ENCODE measurements at regions not wholly inside any gene's neighbourhood (a gene's known extent, or its start where the extent isn't known, plus 50 kb on each side); places are given as distances from the start of the nearest gene placed in this dataset.
A peak's percentile ranks its signal among the peaks of the same experiment; 100 is the strongest.

DNA sequence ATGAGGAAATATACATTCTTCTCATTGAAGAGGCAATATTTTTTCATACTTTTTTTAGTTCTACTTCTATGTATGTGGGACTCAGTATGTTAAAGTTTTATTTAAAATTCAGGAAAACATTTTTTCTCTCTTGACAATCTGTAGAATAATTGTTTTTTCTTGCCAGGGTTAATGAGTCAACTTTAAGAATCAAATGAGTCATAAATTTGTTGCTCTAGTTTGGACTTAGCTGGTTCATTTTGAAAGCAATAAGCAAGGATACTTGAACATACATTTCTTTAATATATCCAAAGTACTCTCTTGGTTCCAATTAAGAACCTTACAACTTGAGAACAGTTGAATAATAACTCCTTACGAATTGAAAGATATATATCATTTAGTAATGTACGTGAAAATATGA lies 1145.3 kb upstream of the B3GALT2 start:
- DNase-seq (ENCODE audit: low read depth): no peak

DNA sequence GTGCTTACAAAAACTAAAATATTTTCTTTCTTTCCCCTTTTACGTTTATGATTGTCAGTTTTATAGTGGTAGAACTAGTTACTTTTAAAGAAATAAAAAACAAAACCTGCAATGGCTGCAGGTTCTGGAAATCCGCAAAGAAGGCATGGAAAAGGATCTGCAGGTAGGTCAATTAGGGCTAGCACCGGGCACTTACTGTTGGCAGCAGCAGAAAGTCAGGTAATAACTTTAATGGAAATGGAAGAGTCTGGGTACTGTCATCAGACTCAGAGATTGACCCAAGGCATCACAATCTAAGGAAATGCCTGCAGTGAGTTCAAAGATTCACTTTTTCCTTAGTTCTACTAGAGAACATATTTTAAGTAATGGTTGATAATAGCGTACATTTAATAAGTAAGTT lies 1136.3 kb upstream of the B3GALT2 start:
- no peak for DNase-seq (ENCODE audit: low read depth)

GRCh38 chr1:194318790-194319280 lies 1132.4 kb upstream of the B3GALT2 start:
- no peak for DNase-seq (ENCODE audit: low read depth)

GRCh38 chr1:194309697-194310096 lies 1123.3 kb upstream of the B3GALT2 start:
- DNase-seq (ENCODE audit: low read depth): no peak

GRCh38 chr1:194309269-194309668 lies 1122.9 kb upstream of the B3GALT2 start:
- no peak for DNase-seq (ENCODE audit: low read depth)

GRCh38 chr1:194300776-194301175 lies 1114.4 kb upstream of the B3GALT2 start:
- DNase-seq (ENCODE audit: low read depth): no peak

- DNase-seq (ENCODE audit: low read depth): no peak
Measured at GRCh38 chr1:194300340-194300739, 1113.9 kb upstream of the B3GALT2 start.

GRCh38 chr1:194298007-194298598 lies 1111.7 kb upstream of the B3GALT2 start:
- DNase-seq (ENCODE audit: low read depth): no peak

GRCh38 chr1:194297094-194297493 lies 1110.7 kb upstream of the B3GALT2 start:
- no peak for DNase-seq (ENCODE audit: low read depth)

- peak; percentile 1 for DNase-seq (ENCODE audit: low read depth)
Measured at GRCh38 chr1:194296201-194296600, 1109.8 kb upstream of the B3GALT2 start.

GRCh38 chr1:194295685-194296084 lies 1109.3 kb upstream of the B3GALT2 start:
- peak; percentile 4 for DNase-seq (ENCODE audit: low read depth)

DNA sequence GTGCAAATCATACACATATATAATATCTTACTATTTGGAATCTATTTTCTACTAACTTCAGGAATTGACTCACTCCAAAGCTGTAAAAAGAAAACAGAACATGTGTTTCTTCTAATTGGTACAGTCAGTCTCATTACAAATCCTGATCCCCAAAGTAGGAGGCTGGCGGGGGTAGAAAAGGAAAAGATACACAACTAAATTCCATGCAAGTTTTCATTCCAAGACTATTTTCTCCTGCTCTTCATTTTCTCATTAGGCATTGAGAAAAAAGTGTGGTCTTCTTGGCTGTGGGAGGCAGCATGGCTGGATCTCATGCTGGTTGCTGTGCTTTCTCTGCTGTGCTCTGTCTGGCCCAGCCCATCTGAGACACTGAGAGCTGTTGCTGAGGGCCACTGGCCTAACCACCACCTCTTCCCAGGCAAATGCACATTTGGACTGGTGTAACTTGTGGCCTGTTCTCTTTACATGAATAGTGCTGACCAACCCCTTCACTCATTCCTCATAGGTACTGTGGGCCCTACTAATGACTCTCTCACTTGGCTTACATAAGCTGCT lies 1107.5 kb upstream of the B3GALT2 start:
- DNase-seq (ENCODE audit: low read depth): no peak

DNA sequence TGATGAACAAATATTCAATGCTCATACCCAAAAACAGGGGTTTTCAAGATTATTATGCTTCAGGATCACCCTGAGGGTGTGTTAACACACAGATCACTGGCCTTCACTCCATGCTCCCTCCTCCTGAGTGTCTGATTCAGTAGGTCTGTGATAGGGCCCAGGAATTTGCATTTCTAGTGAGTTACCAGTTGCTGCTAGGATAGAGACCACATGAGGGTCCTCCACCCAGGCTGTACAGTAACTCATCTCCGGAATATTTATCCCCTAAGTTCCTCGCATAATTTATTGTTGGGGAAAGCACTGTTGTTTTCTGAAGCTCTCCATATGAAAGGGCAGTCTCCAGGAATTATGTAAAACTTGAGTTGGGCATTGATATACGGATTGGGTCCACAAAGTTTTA lies 1106.6 kb upstream of the B3GALT2 start:
- no peak for DNase-seq (ENCODE audit: low read depth)

GRCh38 chr1:194289569-194290266 lies 1103.3 kb upstream of the B3GALT2 start:
- DNase-seq (ENCODE audit: low read depth): no peak

DNA sequence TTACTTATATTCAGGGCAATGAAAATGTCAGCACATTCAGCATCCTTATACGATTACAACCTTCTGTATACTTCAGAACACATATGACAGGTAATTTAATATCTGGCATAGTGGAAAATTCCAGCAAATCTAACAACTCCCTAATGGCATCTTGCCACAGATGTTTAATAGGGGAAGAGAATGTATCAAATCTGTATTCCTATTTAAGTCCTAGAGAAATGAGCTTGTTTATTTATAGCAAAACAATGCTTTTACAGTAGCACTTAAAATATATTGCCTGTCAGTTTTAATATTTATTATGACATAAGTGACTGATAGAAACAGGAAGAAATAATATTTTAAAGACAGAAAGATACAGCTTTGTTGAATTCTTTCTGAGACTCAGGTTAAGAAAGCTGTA lies 1101.8 kb upstream of the B3GALT2 start:
- DNase-seq (ENCODE audit: low read depth): no peak

DNA sequence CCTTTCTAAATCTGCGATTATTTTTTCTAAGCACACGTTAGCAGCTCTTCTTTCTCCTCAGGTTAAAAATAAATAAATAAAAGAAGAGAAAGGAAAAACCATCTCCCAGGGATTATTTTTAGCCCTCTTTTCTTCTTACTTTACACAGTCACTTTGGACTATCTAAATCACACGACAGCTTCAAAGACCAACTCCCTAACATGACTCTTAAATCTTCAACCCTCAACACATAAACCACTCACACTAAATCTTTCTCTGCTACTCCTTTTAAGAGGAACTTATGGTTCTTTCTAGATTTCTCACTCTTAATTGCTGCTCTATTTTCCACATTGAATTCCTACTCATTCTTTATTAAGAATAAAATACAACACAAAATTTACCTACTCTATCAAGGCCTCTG lies 1095.0 kb upstream of the B3GALT2 start:
- no peak for DNase-seq (ENCODE audit: low read depth)

GRCh38 chr1:194280463-194280862 lies 1094.0 kb upstream of the B3GALT2 start:
- no peak for DNase-seq (ENCODE audit: low read depth)

- DNase-seq (ENCODE audit: low read depth): no peak
Measured at GRCh38 chr1:194279975-194280374, 1093.6 kb upstream of the B3GALT2 start.

GRCh38 chr1:194277927-194278326 lies 1091.5 kb upstream of the B3GALT2 start:
- no peak for DNase-seq (ENCODE audit: low read depth)

GRCh38 chr1:194273660-194274059 lies 1087.2 kb upstream of the B3GALT2 start:
- DNase-seq (ENCODE audit: low read depth): no peak

GRCh38 chr1:194268839-194269238 lies 1082.4 kb upstream of the B3GALT2 start:
- no peak for DNase-seq (ENCODE audit: low read depth)

DNA sequence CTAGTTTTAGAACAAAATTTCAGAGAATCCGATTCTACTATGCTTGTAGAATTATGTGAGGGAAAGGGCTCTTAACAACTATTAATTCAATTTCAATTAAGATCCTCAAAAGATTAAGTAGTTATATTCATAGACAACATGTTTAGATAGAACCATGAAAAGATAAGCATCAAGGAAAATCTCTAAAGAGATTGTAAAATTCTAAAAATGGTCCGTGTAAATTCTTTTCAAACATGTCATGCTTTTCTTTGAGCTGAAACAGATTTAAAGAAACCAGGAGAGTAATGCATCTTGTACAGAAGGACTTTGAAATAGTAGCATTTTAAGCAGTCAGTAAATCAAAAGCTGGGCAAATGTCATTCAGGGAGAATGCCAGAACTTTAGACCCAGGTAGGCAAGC lies 1080.6 kb upstream of the B3GALT2 start:
- no peak for DNase-seq (ENCODE audit: low read depth)

DNA sequence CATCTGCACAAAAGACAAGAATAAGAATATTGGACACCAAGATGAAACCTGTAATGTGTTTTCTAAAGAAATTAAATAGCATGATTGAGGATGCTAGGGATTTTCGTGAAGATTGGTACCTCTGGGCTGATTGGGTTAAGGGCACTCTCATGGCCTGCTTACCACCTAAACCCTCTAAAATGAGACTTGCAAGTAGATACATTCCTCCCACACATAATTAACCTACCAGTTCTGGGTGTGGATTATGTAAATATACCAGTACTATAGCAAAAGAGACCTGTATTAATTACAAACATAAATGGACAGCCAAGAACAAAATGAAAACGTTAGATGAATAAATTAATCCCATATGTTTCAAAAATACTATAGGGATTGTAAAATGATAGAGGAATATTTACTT lies 1069.6 kb upstream of the B3GALT2 start:
- DNase-seq (ENCODE audit: low read depth): no peak

GRCh38 chr1:194252199-194252598 lies 1065.8 kb upstream of the B3GALT2 start:
- DNase-seq (ENCODE audit: low read depth): no peak
